Stimulated activated naive CD8-positive, alpha-beta T cell treated with anti-CD3 and anti-CD28 coated beads, Interleukin-15, Interleukin-2, amounts not matched to agents 100 U/mL and 50 U/mL, for 24 hours (primary cell): ENCODE measurements at regions not wholly inside any gene's neighbourhood (a gene's known extent, or its start where the extent isn't known, plus 50 kb on each side); places are given as distances from the start of the nearest gene placed in this dataset.

Source experiments
- ATAC-seq: fragments of 150-1000 bp; cut with Tn5 transposase; one replicate; pipeline ENCODE4 v1.10.0; 2021
- DNase-seq: peaks from one replicate; pipeline ENCODE4 v3.0.0; 2021

DNA sequence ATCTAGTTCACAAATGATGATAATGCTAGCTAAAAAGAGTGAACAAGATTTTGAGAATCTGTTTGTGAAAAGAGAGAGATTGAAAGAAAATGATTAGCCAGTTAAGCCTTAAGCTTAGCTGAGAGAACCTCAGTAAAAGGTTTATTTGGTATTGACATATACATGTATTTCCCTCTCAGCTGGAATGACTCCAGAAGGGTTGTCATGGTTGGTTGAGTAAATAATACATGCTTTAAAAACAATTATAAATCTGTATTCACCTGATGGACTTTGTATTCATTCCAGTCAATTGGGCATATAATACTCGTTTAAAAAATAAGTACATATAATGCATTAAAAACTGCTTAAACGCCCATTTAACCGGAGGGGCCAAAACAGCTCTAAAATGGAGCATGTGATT lies 181.4 kb downstream of the GRB14 start:
- no peak for ATAC-seq
- no peak for DNase-seq

DNA sequence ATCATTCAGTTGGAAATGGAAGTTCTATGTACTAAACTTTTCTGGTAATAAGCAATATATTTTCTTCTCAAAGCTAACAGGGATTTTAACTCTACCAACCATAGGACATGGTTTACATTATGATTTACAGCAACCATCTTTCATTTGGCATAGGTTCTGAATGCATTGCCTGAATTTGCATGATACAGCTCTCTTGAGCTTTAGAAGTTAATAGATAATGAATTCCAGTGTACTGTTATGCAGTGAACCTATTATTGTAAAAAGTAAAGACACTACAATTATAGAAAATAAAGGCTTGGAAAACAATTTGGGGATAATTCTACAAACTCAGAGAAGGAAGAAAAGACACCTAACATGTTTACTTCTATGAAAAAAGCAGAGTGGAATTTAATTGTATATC lies 182.0 kb downstream of the GRB14 start:
- no peak for ATAC-seq
- no peak for DNase-seq

DNA sequence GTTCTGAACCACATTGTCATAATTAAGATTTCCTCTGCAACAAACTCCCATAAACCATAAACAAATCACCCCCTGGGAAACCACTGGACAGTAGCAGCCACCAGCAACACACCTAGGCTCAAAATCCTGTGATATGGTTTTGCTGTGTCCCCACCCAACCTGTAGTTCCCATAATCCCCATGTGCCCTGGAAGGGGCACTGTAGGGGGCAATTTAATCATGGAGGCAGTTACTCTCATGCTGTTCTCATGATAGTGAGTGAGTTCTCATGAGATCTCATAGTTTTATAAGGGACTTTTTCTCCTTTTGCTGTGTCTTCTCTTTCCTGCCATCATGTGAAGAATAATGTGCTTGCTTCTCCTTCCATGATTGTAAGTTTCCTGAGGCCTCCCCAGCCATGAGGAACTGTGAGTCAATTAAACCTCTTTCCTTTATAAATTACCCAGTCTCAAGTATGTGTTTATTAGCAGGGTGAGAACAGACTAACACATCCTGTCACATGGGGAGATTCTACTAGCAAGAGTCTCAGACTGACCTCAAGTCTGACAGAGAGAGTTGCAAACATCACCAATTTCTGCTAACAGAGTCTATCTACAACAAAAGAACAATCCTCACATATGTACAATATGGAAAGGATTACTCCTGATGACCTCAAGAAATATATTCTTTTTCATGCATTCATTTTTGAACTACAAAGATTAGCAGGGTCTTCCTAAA lies 182.6 kb downstream of the GRB14 start:
- DNase-seq (no peak), ATAC-seq (no peak)

DNA sequence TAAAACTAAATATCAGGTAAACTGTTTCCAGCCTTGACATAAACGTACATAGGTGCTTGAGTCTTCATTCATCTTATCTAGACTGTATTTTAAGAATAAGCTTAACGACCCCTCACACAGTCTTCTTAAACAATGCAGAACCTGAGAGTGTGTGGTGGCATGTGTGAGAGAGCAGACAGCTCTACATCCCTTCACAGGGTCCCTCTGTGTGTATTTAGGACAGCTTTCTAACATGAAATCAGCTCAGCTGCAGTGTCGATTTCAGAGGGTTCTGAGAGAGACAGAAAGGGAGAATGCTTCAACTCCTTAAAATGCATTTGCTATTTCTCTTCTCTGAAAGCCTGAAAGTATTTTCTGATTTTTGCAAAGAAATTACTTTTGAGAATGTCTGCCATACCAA lies 185.2 kb downstream of the GRB14 start:
- ATAC-seq (no peak), DNase-seq (no peak)

DNA sequence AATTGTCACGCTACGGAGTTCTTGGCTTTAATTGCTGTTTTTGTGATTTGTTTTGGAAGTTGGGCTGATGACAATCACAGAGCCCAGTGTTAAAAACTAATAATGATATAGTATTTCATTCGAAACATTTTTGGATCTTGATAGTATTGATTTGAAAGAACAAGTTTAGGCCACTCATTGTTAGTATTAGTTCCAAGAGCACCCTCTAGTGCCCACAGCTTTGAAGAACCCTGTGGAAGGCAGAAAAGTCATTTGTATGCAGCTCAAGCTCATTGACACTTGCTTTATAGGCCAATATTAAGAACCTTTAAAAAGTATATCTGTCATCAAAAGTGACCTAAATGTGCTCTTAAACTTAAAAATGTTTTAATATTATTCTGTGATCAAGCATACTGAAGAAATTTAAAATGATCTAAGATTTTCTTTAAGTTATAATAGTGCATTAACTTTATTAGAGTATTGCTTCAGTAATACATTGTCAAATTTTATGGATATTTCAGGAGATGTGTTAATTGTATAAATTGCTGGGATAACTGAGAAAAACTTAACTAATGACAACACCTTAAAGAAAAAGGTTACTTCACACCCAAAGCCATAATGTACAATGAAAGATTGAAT lies 191.0 kb downstream of the GRB14 start:
- no peak for DNase-seq
- no peak for ATAC-seq

DNA sequence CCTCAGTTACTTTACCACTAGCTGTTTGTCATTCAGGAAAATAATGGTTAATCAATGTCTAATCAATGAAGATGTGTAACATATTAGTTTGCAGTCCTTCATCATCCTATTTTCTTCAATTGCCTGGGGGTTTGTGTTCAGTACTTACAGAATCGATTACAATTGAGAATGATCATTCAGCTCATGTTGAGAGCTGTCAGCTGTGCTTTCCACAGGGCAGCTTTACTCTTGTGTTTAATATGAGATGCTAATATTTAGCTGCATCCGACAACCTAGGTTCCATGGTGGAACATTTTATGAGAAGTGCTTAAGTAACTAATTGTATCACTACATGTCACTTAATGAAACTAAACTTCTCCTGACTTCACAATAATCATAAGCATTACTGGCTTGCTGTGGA lies 191.9 kb downstream of the GRB14 start:
- DNase-seq (no peak), ATAC-seq (no peak)

DNA sequence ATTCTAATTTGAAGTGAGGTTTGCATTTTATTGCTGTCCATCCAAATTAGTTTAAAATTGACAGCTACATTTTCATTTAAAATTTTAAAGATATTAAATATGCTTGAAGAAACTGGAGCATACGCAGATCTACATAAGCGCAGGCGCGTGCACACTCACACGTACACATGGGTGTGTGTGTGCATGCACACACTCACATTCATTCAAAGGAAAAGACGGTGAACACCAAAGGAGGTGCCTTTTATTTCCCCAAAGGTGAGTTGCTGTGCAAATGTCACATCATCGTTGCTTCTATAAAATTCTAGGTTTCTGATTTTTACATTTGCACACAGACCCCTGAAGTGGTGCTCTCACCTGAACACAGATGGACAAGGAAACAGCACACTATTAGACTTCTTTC lies 194.2 kb downstream of the GRB14 start:
- DNase-seq (no peak), ATAC-seq (no peak)

DNA sequence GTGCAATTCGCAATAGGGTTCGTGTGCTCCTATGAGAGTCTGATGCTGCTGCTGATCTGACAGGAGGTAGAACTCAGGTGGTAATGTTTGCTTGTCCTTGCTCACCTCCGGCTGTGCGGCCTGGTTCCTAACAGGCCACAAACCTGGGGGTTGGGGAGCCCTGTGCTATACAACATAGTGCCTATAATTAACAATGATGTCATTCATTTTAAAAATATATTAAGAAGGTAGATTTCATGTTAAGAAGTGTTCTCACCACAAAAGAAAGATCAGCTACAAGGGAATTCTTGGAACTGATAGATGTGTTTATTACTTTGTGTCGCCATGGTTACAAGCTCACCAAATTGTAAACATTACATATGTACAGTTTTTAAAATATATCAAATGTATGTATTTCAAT lies 200.5 kb downstream of the GRB14 start:
- no peak for ATAC-seq
- no peak for DNase-seq

DNA sequence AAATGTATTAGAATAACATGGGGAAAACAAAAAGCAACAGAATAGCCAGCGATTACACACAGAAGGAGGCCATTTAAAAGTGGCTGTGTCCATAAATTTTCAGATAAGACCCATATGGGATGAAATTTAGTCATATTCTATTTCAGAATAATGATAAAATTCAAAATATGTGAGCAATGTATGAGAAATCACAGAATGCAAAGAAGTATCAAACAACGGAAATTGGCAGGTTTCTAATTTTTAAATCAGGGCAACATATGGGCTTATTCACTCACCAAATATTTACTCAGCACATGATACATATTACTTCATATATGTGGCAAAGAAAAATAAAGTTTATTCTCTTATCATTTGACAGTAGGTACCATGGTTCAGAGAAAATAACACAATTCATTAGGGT lies 208.5 kb downstream of the GRB14 start:
- DNase-seq (no peak), ATAC-seq (no peak)

DNA sequence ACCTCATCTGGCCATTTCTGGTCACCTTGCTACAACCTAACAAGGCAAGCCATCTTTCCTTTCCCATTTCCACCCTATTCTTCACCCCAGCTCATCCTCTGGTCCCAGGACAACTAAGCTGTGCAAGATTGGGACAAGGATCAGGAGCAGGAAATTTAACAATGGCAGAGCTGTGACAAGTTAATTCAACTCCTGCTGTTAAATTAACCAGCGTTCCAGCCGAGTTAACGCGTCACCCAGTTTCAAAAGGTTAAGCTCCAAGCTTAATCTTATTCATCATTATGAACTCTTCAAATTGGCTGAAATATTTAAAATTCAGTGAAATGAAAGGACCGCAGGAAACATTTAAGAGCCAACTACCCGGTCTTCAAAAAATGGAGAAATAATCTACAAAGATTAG lies 231.9 kb downstream of the GRB14 start:
- no peak for DNase-seq
- ATAC-seq = no peak

DNA sequence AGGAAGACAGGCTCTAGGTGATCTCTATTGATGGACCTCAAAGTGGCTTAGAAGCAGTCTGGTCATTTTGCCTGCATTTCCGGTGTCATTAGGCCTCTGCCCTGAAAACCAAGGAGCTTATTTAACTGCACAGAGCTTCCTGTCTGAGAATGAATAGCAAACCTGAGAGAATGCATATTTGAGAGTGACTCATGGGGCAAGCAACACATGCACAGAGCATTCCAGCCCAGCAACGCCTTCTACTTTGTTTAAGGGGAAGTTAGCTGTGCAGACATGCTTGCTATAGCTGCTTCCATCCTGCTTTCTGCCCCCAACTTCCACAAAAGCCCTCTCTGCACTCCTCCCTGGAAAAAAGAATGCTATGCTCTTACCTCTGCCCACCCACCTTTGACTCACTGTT lies 232.8 kb downstream of the GRB14 start:
- ATAC-seq = no peak
- DNase-seq = no peak

DNA sequence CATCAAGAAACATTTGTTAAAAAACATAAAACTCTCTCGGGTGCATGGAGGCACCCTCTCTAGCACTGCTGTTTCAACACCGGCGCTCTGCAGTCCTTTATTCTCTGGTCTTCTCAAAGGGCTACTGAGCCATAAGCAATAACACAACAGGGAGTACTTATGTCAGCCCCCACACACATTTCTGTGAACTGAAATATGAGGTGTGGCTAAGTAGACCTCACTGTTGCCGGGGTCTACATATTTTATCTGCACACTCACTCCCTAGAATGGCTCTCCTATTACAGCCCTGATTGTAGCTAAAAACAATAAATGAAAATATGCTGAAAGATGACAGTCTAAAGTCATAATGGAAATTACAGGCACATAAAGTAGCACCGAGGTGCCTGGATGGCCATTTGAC lies 235.1 kb downstream of the GRB14 start:
- no peak for DNase-seq
- ATAC-seq = no peak

DNA sequence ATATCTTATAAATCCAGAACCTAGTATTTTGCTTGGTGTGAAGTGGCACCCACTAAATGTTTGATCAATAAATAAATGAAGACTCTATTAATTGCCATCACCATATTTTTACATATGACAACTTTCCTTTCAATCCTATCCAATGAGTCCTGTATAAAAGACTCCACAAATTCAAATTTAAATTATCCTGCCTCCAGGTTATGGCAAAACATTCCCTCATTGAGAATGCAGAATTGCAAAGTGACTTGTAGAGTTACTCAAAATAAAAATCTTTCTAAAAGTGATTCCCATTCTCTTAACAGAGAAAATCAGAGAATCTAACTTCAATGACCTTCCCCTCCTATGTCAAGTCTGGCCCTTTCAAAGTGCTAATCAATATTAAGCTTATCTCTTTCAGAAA lies 236.8 kb downstream of the GRB14 start:
- no peak for ATAC-seq
- no peak for DNase-seq

DNA sequence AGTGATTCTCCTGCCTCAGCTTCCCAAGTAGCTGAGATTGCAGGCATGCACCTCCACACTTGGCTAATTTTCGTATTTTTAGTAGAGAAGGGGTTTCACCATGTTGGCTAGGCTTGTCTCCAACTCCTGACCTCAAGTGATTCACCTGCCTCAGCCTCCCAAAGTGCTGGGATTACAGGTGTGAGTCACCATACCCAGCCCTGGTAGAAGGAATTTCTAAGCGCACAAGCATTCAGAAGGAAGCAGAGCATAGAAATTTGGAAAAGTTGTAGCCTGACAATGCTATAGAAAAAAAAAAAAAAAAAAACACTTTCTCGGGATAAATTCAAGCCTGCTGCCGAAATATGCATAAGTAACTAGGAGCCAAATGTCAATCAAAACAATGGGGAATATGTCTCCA lies 249.4 kb downstream of the GRB14 start:
- DNase-seq = no peak
- no peak for ATAC-seq

DNA sequence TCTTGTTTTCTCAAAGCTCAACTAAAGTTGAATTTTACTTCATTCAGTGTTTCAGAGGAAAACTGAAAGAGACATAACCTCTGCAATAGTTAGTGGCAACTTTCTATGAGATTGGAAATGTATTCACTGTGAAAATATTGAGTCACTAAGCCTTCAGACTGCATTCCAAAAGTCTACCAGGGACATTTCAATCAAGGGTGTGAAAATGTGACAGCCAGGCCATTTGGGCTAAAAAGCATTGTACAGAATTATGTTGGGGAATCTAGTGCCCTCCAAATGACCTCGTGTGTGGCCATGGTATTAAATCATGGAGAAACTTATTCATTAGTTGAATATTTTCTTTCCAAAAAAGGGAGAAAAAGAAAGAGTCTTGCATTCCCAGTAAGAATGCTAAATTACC lies 251.9 kb downstream of the GRB14 start:
- no peak for ATAC-seq
- DNase-seq = no peak

DNA sequence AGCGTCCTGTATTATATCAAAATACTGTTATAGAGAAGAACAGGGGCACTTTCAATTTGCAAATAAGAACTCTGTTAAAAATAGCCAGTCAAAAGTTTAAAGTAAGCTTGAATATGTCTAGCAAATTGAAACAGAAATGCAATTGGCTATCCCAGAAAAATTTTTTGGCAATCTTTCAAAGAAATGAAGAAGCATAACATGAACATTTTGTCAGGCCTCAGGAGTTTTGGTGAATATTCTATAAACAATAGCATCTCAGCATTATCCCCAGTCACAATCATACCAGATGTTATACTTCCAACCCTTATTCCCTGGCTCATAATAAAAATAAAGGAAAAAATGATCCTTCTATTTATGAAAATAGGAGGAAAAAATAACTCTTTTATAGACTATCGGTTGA lies 252.4 kb downstream of the GRB14 start:
- DNase-seq = no peak
- ATAC-seq = no peak

DNA sequence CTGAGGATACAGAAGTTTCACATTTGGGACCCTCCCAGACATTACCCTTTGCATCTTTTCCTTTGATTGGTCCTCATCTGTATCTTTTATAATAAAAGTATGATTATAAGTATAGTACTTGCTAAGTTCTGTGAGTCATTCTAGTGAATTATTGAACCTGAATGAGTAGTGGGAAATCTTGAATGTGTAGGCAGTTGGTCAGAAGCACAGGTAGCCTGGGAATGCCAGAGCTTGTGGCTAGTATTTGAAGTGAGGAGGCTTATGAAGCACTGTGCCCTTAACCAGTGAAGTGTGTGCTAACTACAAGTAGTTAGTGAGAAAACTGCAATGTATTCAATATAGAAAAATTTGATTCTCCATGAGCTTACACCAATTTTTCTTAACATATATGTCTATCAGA lies 257.6 kb downstream of the GRB14 start:
- DNase-seq (no peak), ATAC-seq (no peak)

DNA sequence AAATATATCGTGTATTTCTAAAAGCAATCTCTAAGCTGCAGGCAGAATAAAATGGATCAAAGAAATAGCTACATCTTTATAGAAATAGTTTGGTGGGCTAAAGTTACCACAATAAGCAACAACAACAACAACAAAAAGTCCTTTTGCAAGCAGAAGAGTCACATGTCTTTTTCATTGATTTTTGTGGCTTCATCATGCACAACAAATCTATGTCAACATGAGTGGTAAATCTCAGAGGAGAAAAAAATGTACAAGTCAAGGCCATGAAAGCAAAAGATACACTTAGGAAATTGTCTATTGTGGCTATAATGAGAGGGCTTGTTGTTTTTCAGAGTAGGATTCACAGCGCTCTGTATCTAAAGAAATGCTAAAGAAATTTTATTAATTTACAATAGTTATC lies 269.7 kb downstream of the GRB14 start:
- ATAC-seq = no peak
- no peak for DNase-seq

DNA sequence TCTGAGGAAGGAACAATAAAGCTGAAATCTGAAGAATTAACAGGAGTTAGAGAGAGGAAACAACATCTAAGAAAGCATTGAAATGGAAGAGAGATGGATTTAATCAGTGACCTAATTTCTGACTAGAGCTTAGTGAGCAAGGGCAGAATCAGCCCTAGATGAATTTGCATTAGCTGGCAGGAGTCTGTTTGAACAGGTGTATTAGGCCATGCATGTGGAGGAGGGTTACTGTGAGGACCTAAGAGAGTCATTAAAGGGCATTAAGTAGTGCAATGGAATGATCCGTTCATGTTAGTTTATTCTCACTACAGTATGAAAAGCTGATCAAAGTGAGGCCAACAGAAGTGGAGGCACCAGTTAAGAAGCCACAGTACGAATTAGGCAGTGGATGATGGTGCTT lies 285.3 kb downstream of the GRB14 start:
- no peak for DNase-seq
- ATAC-seq = no peak

DNA sequence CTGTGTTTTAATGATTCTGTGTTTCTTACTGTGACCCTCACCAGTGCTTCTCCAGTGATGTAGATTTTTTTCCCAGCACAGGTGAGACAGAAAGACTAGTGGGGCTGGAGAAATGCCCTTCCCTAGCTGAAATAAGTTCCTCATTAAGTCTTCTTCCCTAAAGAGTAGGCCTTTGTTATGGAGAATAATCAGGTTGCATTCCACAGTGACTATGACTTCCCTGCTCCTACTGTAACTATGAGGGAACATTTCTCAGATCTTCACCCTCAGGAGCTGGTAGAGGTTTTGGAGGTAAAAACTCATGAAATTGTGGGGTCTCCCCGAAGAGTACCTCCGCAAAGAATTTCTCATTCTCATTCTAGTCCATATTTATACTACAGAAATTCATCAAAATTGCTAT lies 286.2 kb downstream of the GRB14 start:
- ATAC-seq (no peak), DNase-seq (no peak)

DNA sequence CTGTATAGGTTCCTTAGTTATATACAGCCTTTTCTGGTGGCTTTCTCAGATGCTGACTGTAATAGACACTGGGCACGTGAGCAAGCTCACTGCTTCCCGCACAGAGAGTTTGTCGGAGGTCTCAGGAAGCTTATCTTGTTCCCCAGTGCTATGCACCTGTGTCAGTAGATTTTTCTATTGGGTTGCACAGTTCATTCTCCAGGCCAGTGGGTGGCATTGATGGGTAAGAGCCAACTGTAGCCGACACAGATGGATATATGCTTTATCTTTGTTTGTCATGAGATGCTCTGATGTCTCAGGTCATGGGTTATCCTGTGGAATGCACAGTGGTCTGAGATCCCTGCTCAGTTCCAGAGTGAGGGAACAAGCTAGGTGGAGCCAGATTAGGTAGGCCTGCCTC lies 293.0 kb downstream of the GRB14 start:
- DNase-seq = no peak
- no peak for ATAC-seq

DNA sequence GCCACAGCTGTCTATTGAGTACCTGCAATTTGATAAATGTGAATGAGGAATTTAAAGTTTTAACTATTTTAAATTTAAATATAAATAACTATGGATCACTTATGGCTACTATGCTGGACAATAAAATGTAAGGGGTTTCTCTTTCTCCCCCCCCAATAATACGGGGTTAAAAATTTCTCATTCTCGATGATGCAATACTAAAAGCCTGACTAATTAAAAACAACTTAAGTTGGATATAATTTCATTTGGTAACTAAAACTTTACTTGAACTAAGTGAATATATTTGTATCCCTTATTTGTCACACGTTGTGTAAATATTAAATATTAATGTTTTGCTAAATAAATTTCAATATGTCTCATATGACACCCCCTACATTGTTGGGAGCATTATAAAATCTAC lies 297.3 kb downstream of the GRB14 start:
- ATAC-seq (no peak), DNase-seq (no peak)

DNA sequence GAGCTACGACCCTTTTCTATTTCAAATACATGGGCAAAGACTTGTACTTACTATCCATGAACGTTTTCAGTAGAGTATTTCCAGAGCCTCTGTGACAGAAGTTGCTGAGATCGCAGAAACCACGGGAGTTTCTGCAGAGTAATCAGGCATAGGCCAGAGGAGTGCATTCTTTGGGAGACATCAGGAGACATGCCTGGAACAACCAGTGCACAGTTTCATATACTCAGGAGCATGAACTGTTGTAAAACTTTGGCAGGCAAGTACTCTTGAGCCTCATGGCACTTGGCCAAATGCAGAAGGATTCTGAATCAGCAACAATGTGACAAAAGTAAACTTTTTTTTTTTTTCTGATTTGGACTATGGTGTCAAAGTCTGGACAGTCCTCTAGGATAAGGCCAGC lies 307.1 kb downstream of the GRB14 start:
- no peak for ATAC-seq
- DNase-seq = no peak

DNA sequence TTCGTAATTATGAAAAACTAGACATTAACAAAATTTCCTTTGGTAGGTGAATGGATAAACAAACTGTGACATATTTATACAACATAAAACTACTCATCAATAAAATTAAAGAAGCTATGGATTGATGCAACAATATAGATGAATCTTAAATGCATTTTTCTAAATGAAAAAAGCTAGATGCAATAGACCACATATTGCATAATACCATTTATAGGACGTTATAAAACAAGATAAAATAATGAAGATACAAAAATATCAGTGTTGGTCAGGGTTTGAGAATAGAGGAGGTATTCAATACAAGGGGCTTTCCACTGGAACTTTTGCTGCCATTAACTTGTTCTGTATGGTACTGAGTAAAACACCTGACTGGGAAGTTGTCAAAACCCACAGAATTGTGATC lies 314.4 kb downstream of the GRB14 start:
- ATAC-seq (no peak), DNase-seq (no peak)

DNA sequence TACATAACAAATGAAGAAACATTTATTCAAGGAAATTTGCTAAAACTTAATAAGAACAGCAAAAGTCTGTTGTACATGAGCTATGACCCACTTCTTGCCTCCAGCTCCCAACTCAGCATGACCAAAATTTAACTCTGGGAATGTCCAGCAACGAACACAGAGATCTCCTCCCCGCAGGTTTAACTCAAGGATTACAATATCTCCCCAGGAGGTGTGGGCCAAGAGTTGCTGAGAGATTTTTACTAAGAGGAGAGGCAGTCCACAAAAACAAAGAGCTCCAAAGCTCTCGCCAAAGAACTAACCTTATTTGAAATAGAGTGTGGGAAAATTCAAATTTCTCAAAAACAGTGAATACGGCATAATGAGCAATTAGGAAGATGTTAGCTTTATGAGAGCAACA lies 318.5 kb downstream of the GRB14 start:
- DNase-seq = no peak
- no peak for ATAC-seq
